Testis (tissue), 2 donors: ENCODE measurements at regions not wholly inside any gene's neighbourhood (a gene's known extent, or its start where the extent isn't known, plus 50 kb on each side); places are given as distances from the start of the nearest gene placed in this dataset.

Source experiments
- CTCF ChIP-seq, 3 experiments: fragments of 450-650 bp in 2 of 3; fragments of 200-600 bp in 1 of 3; sonication (generic) in 1 of 3; IDR thresholded peaks; one replicate each; pipeline ENCODE4 v1.5.1; 2016 to 2019; ENCODE audit warnings: antibody characterized with exemption in 3 of 3, mild to moderate bottlenecking in 2 of 3, moderate library complexity in 1 of 3
- POLR2A ChIP-seq: fragments of 450-650 bp; IDR thresholded peaks from one replicate; pipeline ENCODE4 v1.6.1; 2017; ENCODE audit warnings: antibody characterized with exemption, mild to moderate bottlenecking, moderate library complexity

DNA sequence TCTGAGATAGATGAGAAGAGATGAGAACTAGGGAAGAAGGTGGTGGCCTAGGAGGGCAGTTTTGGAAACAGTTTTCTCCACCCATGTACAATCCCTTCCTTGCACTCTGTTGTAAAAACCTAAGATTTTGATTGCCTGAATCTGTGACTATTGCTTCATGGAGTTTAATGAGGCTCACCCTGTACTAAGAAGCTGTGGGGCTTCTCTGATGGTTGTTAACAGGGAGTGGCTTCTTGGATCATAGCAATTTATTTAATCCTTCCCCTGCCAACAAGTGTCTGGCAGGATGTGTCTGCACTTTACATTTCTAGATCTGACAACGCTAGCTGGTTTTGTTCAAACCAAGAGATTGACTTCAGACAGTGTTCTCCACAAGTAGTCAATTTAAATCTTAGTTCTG, 74.7 kb upstream of the C5orf46 start:
- TF ChIP-seq CTCF (IDR thresholded peaks at IDR 0.05): no peak
- TF ChIP-seq POLR2A: no peak
